IMR-90 (cell line): ENCODE measurements at regions not wholly inside any gene's neighbourhood (a gene's known extent, or its start where the extent isn't known, plus 50 kb on each side); places are given as distances from the start of the nearest gene placed in this dataset.

Experiments used
- ATAC-seq: fragments of 200-7000 bp; cut with Tn5 transposase; 2 replicates; pipeline ENCODE4 v1.9.1; 2020; ENCODE audit warnings: low read depth, mild to moderate bottlenecking, moderate library complexity
- BruUV-seq: library from RNA; stranded (reverse); fragments of 400-500 nt; replicated peaks from 2 replicates; lab custom pipeline; 2021; lab: Mats Ljungman, UMichigan
- CTCF ChIA-PET: fragments of 300-600 bp; formaldehyde crosslinking; extraction: SDS; loops from one replicate; lab custom pipeline; 2021; ENCODE audit warnings: antibody characterized with exemption; lab: Yijun Ruan, JAX
- POLR2A ChIA-PET: fragments of 300-600 bp; sonication (Branson Sonifier 250); formaldehyde crosslinking; loops from one replicate; lab custom pipeline; 2022; ENCODE audit warnings: antibody characterized with exemption; ENCODE audit not compliant: unreplicated experiment; lab: Charles Lee
- DNase-seq: peaks from one replicate; pipeline ENCODE4 v3.0.0; 2013
- H2AFZ ChIP-seq: replicated peaks from 2 replicates; pipeline ENCODE3; 2013; ENCODE audit warnings: low read length, mild to moderate bottlenecking; ENCODE audit not compliant: poor library complexity
- H2AK5ac ChIP-seq: 2 replicates; pipeline ENCODE4 v1.6.1; 2013; ENCODE audit warnings: low read depth, low read length, inconsistent platforms
- H2AK9ac ChIP-seq: replicated peaks from 2 replicates; pipeline ENCODE3; 2013; ENCODE audit warnings: mild to moderate bottlenecking, low read depth, low read length, moderate library complexity; ENCODE audit not compliant: poor library complexity
- H2BK120ac ChIP-seq: 2 replicates; pipeline ENCODE4 v1.6.1; 2013; ENCODE audit warnings: low read depth, low read length, inconsistent platforms
- H2BK15ac ChIP-seq: 3 replicates; pipeline ENCODE4 v1.6.1; 2013; ENCODE audit warnings: low read depth, low read length, inconsistent platforms
- H2BK20ac ChIP-seq: 2 replicates; pipeline ENCODE4 v1.6.1; 2013; ENCODE audit warnings: low read depth, mild to moderate bottlenecking, inconsistent platforms, low read length, moderate library complexity
- H2BK5ac ChIP-seq: 2 replicates; pipeline ENCODE4 v1.6.1; 2013; ENCODE audit warnings: mild to moderate bottlenecking, low read depth, low read length, inconsistent platforms; ENCODE audit not compliant: poor library complexity, severe bottlenecking
- H3K14ac ChIP-seq: replicated peaks from 2 replicates; pipeline ENCODE4 v1.6.1; 2013; ENCODE audit warnings: low read depth, low read length, inconsistent platforms
- H3K18ac ChIP-seq: 2 replicates; pipeline ENCODE4 v1.6.1; 2013; ENCODE audit warnings: low read depth, low read length, control low read depth
- H3K23ac ChIP-seq: 2 replicates; pipeline ENCODE4 v1.6.1; 2013; ENCODE audit warnings: low read depth, low read length, inconsistent platforms
- H3K27ac ChIP-seq: 2 replicates; pipeline ENCODE4 v1.5.1; 2013; ENCODE audit warnings: mild to moderate bottlenecking, control low read depth, low read length; ENCODE audit not compliant: insufficient read depth
- H3K27me3 ChIP-seq: 2 replicates; pipeline ENCODE4 v1.6.1; 2013; ENCODE audit warnings: low read length; ENCODE audit not compliant: control insufficient read depth, insufficient read depth
- H3K36me3 ChIP-seq: 2 replicates; pipeline ENCODE4 v1.6.1; 2013; ENCODE audit warnings: low read length, mixed read lengths; ENCODE audit not compliant: control insufficient read depth, insufficient read depth
- H3K4ac ChIP-seq: 2 replicates; pipeline ENCODE4 v1.6.1; 2013; ENCODE audit warnings: low read depth, low read length, inconsistent platforms
- H3K4me1 ChIP-seq: 2 replicates; pipeline ENCODE4 v1.6.1; 2013; ENCODE audit warnings: low read length, mixed read lengths; ENCODE audit not compliant: control insufficient read depth, insufficient read depth
- H3K4me2 ChIP-seq: 2 replicates; pipeline ENCODE4 v1.6.1; 2013; ENCODE audit warnings: low read depth, mild to moderate bottlenecking, control low read depth, low read length, moderate library complexity
- H3K4me3 ChIP-seq: 2 replicates; pipeline ENCODE4 v1.5.1; 2013; ENCODE audit warnings: low read depth, mild to moderate bottlenecking, control low read depth, low read length, moderate library complexity; ENCODE audit not compliant: insufficient read depth
- H3K56ac ChIP-seq: 2 replicates; pipeline ENCODE4 v1.6.1; 2013; ENCODE audit warnings: low read length, inconsistent platforms; ENCODE audit not compliant: insufficient read depth; ENCODE audit errors: extremely low read depth
- H3K79me1 ChIP-seq, 2 experiments: 2 replicates each; pipeline ENCODE4 v1.6.1; 2013; ENCODE audit warnings: low read length in 2 of 2, inconsistent platforms in 1 of 2, low read depth in 1 of 2
- H3K9ac ChIP-seq: 2 replicates; pipeline ENCODE4 v1.6.1; 2013; ENCODE audit warnings: low read depth, low read length, control low read depth
- H3K9me1 ChIP-seq: 2 replicates; pipeline ENCODE4 v1.6.1; 2013; ENCODE audit warnings: low read length, inconsistent platforms; ENCODE audit not compliant: insufficient read depth
- H3K9me3 ChIP-seq: 2 replicates; pipeline ENCODE4 v1.6.1; 2013; ENCODE audit warnings: low read length; ENCODE audit not compliant: control insufficient read depth, insufficient read depth
- H4K20me1 ChIP-seq: 2 replicates; pipeline ENCODE4 v1.6.1; 2013; ENCODE audit warnings: low read length, inconsistent platforms; ENCODE audit not compliant: insufficient read depth
- H4K5ac ChIP-seq: 2 replicates; pipeline ENCODE4 v1.6.1; 2013; ENCODE audit warnings: mild to moderate bottlenecking, low read depth, low read length, control low read depth
- H4K8ac ChIP-seq, 2 experiments: 2 replicates each; pipeline ENCODE4 v1.6.1; 2013; ENCODE audit warnings: low read depth in 2 of 2, low read length in 2 of 2, control low read depth in 1 of 2, inconsistent platforms in 1 of 2
- H4K91ac ChIP-seq: 2 replicates; pipeline ENCODE4 v1.6.1; 2013; ENCODE audit warnings: low read depth, low read length, inconsistent platforms; ENCODE audit not compliant: insufficient read depth
- BHLHE40 ChIP-seq: fragments of 150-350 bp; IDR thresholded peaks from 2 replicates; pipeline ENCODE4 v1.6.1; 2016; ENCODE audit warnings: mild to moderate bottlenecking, low read depth, low read length
- CHD1 ChIP-seq: IDR thresholded peaks from 2 replicates; pipeline ENCODE4 v1.6.1; 2012; ENCODE audit warnings: low read depth, low read length, improper control_type of control experiment
- FOS ChIP-seq: fragments of 150-350 bp; IDR thresholded peaks from 2 replicates; pipeline ENCODE4 v1.6.1; 2016; ENCODE audit warnings: low read depth, low read length
- MAFK ChIP-seq: IDR thresholded peaks from 2 replicates; pipeline ENCODE4 v1.6.1; 2012; ENCODE audit warnings: low read depth, low read length, improper control_type of control experiment
- NFE2L2 ChIP-seq: fragments of 150-350 bp; IDR thresholded peaks from 2 replicates; pipeline ENCODE4 v1.6.1; 2016; ENCODE audit warnings: low read depth, mild to moderate bottlenecking, low read length
- RCOR1 ChIP-seq: IDR thresholded peaks from 2 replicates; pipeline ENCODE4 v1.6.1; 2012; ENCODE audit warnings: mild to moderate bottlenecking, low read length, improper control_type of control experiment; ENCODE audit not compliant: insufficient replicate concordance
- RFX5 ChIP-seq: IDR thresholded peaks from 2 replicates; pipeline ENCODE4 v1.8.0; 2012; ENCODE audit warnings: low read depth, mild to moderate bottlenecking, low read length, moderate library complexity
- SMC3 ChIP-seq: fragments of 150-350 bp; IDR thresholded peaks from 2 replicates; pipeline ENCODE4 v1.6.1; 2016; ENCODE audit warnings: low read depth, mild to moderate bottlenecking, antibody characterized with exemption, low read length, moderate library complexity
- WGBS, 2 experiments: methylation state at CpG; one replicate each; pipeline versions ENCODE4 v1.1.5 to v1.1.7; 2013; ENCODE audit warnings: missing lambda C conversion rate in 2 of 2; ENCODE audit not compliant: insufficient read length in 1 of 2; ENCODE audit errors: extremely low coverage in 2 of 2; 5-methylcytosine and 5-hydroxymethylcytosine counted together
- dilution Hi-C: fragments of 300-500 bp; cut with HindIII; formaldehyde crosslinking; loops from one replicate; pipeline ENCODE4 v1.14.3; 2018; ENCODE audit warnings: low sequenced_read_pairs; ENCODE audit not compliant: unreplicated experiment
- in situ Hi-C: fragments of 300-500 bp; cut with MboI; formaldehyde crosslinking; loops from 3 replicates; pipeline ENCODE4 v1.14.3; 2019; ENCODE audit warnings: low sequenced_read_pairs, inconsistent platforms, mixed read lengths
- intact Hi-C: fragments of 100-400 bp; cut with micrococcal nuclease; formaldehyde crosslinking; loops from 2 replicates; pipeline ENCODE4 v1.10.0; 2022

DNA sequence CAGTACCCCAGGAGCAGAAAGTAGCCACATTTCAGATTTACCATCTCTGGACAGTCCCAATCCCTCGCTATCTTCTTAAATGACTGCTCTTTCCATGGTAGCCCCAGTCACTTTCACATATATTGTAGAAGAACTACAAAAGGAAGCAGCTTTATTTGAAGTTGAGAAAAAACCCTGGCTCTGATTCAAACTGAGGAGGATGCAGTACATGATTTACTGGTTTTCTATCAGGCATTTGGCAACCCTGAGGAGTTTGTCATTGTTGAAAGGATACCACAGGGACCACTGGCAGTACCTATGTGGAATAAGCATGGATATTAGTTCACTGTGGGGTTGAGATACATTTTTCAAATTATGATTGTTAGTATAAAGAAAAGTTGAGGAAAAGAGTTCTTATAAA, 640.9 kb upstream of the SETBP1 start:
- Histone ChIP-seq H3K56ac (no peak overlapping the region), H4K5ac (no peak overlapping the region), H2AK5ac (no peak overlapping the region), H4K20me1 (no peaks in the 10 kb centered on the region), H3K4me3 (no peak overlapping the region), H3K4me1 (no peaks in the 10 kb centered on the region), H3K36me3 (no peaks in the 10 kb centered on the region), H3K79me1 (no peaks in the 10 kb centered on the region), H4K91ac (no peak overlapping the region), H3K18ac (no peak overlapping the region), H3K9me3 (no peaks in the 10 kb centered on the region; the same call in 1 of the 2 replicates), H3K4me2 (no peak overlapping the region), H3K4ac (no peak overlapping the region), H2BK20ac (no peak overlapping the region), H3K14ac (no peak overlapping the region), H3K27me3 (no peaks in the 10 kb centered on the region), H3K23ac (no peak overlapping the region), H2AFZ (no peak overlapping the region), H2BK15ac (no peak overlapping the region), H2BK5ac (no peak overlapping the region), H3K27ac (no peak overlapping the region), H2AK9ac (no peak overlapping the region), H4K8ac (no peak overlapping the region), H2BK120ac (no peak overlapping the region), H3K9me1 (no peaks in the 10 kb centered on the region), H3K9ac (no peak overlapping the region)
- intact Hi-C loops (loop anchor here (1.0 to 10.0 kb wide), 3 partner anchors 25 to 257 kb away; no protein-coding TSS in a partner anchor), dilution Hi-C loops (no loop called here), in situ Hi-C loops (no loop called here)
- DNase-seq (no peak), ATAC-seq (no peak)
- TF ChIP-seq BHLHE40 (no peak), RFX5 (no peak), SMC3 (no peak), MAFK (no peak), FOS (no peak), RCOR1 (no peak), CHD1 (no peak), NFE2L2 (no peak)
- CTCF ChIA-PET = no interaction called here
- no TSS peak for BruUV-seq
- POLR2A ChIA-PET = no interaction called here
- no CpG with 5 or more reads among the region's 1 CpG for WGBS, 2 experiments
